Glutamatergic neuron (in vitro differentiated cells): ENCODE measurements at regions not wholly inside any gene's neighbourhood (a gene's known extent, or its start where the extent isn't known, plus 50 kb on each side); places are given as distances from the start of the nearest gene placed in this dataset.

Experiments used
- DNase-seq: peaks from one replicate; pipeline ENCODE4 v3.0.0; 2022
- H3K27ac Mint-ChIP-seq: one replicate; pipeline ENCODE4 v1.8.0; 2020; ENCODE audit warnings: mild to moderate bottlenecking, mixed read lengths, inconsistent platforms; ENCODE audit not compliant: unreplicated experiment
- H3K27me3 Mint-ChIP-seq: one replicate; pipeline ENCODE4 v1.8.0; 2020; ENCODE audit warnings: mild to moderate bottlenecking, moderate library complexity, mixed read lengths, inconsistent platforms; ENCODE audit not compliant: unreplicated experiment
- H3K36me3 Mint-ChIP-seq: one replicate; pipeline ENCODE4 v1.8.0; 2020; ENCODE audit warnings: mild to moderate bottlenecking, mixed read lengths, inconsistent platforms; ENCODE audit not compliant: unreplicated experiment
- H3K4me1 Mint-ChIP-seq: one replicate; pipeline ENCODE4 v1.8.0; 2020; ENCODE audit warnings: mild to moderate bottlenecking, low read depth, mixed read lengths, inconsistent platforms; ENCODE audit not compliant: unreplicated experiment
- H3K4me3 Mint-ChIP-seq: one replicate; pipeline ENCODE4 v1.8.0; 2020; ENCODE audit warnings: mild to moderate bottlenecking, mixed read lengths, inconsistent platforms; ENCODE audit not compliant: unreplicated experiment
- H3K9me3 Mint-ChIP-seq: one replicate; pipeline ENCODE4 v1.8.0; 2020; ENCODE audit warnings: mild to moderate bottlenecking, moderate library complexity, mixed read lengths, inconsistent platforms; ENCODE audit not compliant: unreplicated experiment
- TF ChIP-seq, protein P1 (sequence below): fragments of 200-600 bp; sonication (generic); IDR thresholded peaks from one replicate; pipeline ENCODE4 v1.5.0; 2021; ENCODE audit not compliant: partially characterized antibody, unreplicated experiment

DNA sequence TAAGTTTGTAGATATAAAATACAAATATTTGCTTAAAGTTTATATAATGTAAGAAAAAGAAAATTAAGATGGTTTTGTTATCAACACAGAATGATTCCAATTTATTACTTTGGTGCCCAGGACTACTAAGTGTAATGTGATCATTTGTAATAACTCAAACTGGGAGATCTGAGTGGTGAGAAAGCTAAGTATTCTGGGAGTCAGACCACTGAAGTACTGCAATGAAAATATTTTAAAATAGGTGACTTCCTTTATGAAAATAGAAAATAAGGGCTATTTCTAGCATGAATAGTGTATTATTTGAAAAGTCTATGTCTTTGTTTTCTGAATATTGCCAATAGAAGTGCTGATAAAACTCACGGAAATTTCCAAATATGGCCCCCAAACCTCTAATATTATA is 305.6 kb upstream of the MAN1A1 start:
- Mint-ChIP-seq H3K4me3 (no peak overlapping the region), H3K27ac (no peak overlapping the region), H3K27me3 (no peaks in the 10 kb centered on the region), H3K4me1 (no peaks in the 10 kb centered on the region), H3K9me3 (no peaks in the 10 kb centered on the region), H3K36me3 (no peaks in the 10 kb centered on the region)
- DNase-seq = no peak
- TF ChIP-seq, protein P1, sequence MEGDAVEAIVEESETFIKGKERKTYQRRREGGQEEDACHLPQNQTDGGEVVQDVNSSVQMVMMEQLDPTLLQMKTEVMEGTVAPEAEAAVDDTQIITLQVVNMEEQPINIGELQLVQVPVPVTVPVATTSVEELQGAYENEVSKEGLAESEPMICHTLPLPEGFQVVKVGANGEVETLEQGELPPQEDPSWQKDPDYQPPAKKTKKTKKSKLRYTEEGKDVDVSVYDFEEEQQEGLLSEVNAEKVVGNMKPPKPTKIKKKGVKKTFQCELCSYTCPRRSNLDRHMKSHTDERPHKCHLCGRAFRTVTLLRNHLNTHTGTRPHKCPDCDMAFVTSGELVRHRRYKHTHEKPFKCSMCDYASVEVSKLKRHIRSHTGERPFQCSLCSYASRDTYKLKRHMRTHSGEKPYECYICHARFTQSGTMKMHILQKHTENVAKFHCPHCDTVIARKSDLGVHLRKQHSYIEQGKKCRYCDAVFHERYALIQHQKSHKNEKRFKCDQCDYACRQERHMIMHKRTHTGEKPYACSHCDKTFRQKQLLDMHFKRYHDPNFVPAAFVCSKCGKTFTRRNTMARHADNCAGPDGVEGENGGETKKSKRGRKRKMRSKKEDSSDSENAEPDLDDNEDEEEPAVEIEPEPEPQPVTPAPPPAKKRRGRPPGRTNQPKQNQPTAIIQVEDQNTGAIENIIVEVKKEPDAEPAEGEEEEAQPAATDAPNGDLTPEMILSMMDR = no peak

DNA sequence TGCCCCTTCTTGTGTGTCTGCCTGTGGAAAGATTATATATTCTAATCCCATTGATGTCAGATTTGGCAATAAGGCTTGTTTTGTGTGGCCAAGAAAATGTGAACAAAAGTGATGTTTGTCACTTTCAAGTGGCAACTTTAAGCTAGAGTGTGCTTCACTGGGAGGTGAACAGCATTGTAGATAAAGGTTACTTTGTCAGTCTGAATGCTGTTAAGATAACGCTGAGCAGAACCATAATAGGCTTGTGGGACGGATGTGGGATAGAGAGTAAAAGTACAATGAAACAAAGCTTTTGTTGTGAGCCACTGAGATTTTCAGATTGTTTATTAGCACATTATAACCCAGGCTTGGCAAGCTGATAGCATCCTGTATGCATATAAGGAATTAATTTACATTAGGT is 303.8 kb upstream of the MAN1A1 start:
- Mint-ChIP-seq H3K4me1 (no peaks in the 10 kb centered on the region), H3K4me3 (no peak overlapping the region), H3K36me3 (no peaks in the 10 kb centered on the region)

DNA sequence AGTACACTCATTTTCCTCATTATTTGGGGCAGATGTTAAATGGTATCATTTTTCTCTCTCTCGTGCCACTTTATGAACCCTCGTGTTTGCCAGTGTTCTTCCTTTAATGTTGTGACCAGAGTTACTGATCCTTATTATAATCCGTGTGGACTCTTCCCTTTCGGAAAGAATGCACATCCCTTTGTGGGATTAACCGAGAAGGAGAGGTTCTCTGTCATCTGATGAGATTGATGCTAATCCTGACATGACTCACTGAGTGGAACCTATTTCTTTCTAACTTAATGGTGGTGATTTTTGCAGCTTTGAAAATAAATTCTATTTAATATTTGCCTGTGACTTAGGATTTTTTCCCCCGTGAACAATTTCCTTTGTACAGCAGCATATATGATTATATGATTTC is 300.0 kb upstream of the MAN1A1 start:
- DNase-seq = no peak
- TF ChIP-seq, protein P1 = no peak
- H3K27me3 Mint-ChIP-seq = no peaks in the 10 kb centered on the region

More for the DNA sequence above, 303.8 kb upstream of the MAN1A1 start:
- Mint-ChIP-seq H3K27me3 (no peaks in the 10 kb centered on the region), H3K27ac (no peak overlapping the region), H3K9me3 (no peaks in the 10 kb centered on the region)
- TF ChIP-seq, protein P1 = no peak
- DNase-seq = no peak

DNA sequence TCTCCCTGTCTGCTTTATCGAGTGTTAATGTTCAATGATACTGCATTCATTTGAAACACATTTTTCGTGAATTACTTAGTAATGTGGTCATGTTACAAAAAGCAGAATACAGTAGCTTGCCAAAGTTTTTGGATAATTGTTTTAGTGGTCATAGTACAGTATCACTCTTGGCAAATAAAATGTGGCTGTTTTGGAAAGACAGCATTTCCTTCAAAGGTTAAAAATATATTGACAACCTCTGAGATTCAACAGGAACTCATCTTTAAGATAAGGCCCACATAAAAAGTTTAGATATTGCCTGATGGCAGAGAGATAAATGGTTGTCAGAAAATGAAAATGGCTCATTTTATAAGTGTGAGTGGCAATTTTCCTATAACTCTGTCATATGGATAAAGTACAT is 297.7 kb upstream of the MAN1A1 start:
- Mint-ChIP-seq H3K4me3 (no peak overlapping the region), H3K27ac (no peak overlapping the region), H3K4me1 (no peaks in the 10 kb centered on the region), H3K27me3 (no peaks in the 10 kb centered on the region), H3K36me3 (no peaks in the 10 kb centered on the region), H3K9me3 (no peaks in the 10 kb centered on the region)
- TF ChIP-seq, protein P1 = no peak
- DNase-seq = no peak

More for the DNA sequence above, 300.0 kb upstream of the MAN1A1 start:
- H3K4me1 Mint-ChIP-seq = no peaks in the 10 kb centered on the region
- H3K9me3 Mint-ChIP-seq = no peaks in the 10 kb centered on the region
- H3K36me3 Mint-ChIP-seq = no peaks in the 10 kb centered on the region
- no peak overlapping the region for H3K27ac Mint-ChIP-seq
- H3K4me3 Mint-ChIP-seq = no peak overlapping the region

DNA sequence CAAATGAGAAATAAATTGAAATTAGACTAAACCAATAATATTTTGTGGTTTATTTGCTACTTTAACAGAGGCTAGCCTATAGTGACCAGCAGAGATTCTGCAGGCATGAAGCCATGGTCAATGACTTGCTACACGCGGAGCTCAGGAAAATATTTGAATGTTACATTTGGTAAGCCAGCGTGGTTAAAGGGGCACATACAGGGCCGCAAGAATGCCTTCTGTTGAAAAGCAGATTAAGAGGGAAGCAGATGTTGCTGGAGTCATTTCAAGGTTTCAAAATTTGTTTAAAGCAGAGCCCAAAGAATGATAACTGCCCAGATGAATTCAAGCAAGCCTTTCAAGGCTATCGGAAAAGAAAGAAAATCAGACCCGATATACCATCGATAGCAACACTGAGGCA is 294.3 kb upstream of the MAN1A1 start:
- no peak overlapping the region for H3K27ac Mint-ChIP-seq
- H3K9me3 Mint-ChIP-seq = no peaks in the 10 kb centered on the region
- no peak overlapping the region for H3K4me3 Mint-ChIP-seq
- no peaks in the 10 kb centered on the region for H3K27me3 Mint-ChIP-seq
- TF ChIP-seq, protein P1 = no peak
- no peaks in the 10 kb centered on the region for H3K4me1 Mint-ChIP-seq
- H3K36me3 Mint-ChIP-seq = no peaks in the 10 kb centered on the region
- no peak for DNase-seq
